ENCODE measurements at regions not wholly inside any gene's neighbourhood (a gene's known extent, or its start where the extent isn't known, plus 50 kb on each side); places are given as distances from the start of the nearest gene placed in this dataset.

DNA sequence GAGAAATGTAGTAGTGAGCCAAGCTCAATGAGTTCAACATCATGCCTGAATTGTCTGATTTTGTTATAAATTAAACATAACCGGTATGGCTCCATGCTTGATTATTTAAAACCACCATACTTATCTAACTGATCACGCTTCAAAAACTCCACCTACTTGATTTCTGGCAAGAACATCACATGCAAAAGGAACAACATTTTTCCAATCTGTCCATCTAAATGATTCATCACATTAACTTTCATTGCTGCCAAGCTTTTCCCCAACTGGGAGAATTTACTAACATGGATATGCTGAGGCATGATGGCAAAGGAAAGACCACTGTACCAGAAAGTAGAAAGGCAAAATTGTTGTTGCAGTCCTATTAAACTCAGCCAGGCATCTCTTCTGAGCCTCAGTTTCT, 286.8 kb downstream of the TRIB2 start:
- TF ChIP-seq, protein P1, sequence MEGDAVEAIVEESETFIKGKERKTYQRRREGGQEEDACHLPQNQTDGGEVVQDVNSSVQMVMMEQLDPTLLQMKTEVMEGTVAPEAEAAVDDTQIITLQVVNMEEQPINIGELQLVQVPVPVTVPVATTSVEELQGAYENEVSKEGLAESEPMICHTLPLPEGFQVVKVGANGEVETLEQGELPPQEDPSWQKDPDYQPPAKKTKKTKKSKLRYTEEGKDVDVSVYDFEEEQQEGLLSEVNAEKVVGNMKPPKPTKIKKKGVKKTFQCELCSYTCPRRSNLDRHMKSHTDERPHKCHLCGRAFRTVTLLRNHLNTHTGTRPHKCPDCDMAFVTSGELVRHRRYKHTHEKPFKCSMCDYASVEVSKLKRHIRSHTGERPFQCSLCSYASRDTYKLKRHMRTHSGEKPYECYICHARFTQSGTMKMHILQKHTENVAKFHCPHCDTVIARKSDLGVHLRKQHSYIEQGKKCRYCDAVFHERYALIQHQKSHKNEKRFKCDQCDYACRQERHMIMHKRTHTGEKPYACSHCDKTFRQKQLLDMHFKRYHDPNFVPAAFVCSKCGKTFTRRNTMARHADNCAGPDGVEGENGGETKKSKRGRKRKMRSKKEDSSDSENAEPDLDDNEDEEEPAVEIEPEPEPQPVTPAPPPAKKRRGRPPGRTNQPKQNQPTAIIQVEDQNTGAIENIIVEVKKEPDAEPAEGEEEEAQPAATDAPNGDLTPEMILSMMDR (IDR thresholded peaks at IDR 0.05), result no peak
- TF ChIP-seq POLR2AphosphoS5 (IDR thresholded peaks at IDR 0.05; ENCODE audit: low read depth, low read length) (no peak), TCF7L2 (IDR thresholded peaks at IDR 0.05; ENCODE audit: low read depth, low read length) (no peak)
- TF ChIP-seq, protein P2, sequence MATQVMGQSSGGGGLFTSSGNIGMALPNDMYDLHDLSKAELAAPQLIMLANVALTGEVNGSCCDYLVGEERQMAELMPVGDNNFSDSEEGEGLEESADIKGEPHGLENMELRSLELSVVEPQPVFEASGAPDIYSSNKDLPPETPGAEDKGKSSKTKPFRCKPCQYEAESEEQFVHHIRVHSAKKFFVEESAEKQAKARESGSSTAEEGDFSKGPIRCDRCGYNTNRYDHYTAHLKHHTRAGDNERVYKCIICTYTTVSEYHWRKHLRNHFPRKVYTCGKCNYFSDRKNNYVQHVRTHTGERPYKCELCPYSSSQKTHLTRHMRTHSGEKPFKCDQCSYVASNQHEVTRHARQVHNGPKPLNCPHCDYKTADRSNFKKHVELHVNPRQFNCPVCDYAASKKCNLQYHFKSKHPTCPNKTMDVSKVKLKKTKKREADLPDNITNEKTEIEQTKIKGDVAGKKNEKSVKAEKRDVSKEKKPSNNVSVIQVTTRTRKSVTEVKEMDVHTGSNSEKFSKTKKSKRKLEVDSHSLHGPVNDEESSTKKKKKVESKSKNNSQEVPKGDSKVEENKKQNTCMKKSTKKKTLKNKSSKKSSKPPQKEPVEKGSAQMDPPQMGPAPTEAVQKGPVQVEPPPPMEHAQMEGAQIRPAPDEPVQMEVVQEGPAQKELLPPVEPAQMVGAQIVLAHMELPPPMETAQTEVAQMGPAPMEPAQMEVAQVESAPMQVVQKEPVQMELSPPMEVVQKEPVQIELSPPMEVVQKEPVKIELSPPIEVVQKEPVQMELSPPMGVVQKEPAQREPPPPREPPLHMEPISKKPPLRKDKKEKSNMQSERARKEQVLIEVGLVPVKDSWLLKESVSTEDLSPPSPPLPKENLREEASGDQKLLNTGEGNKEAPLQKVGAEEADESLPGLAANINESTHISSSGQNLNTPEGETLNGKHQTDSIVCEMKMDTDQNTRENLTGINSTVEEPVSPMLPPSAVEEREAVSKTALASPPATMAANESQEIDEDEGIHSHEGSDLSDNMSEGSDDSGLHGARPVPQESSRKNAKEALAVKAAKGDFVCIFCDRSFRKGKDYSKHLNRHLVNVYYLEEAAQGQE (IDR thresholded peaks at IDR 0.05; ENCODE audit: insufficient read depth in 1 of 2, low read depth in 2 of 2, low read length in 1 of 2), result no peak

Measured in Panc1 (cell line).